ENCODE measurements at regions not wholly inside any gene's neighbourhood (a gene's known extent, or its start where the extent isn't known, plus 50 kb on each side); places are given as distances from the start of the nearest gene placed in this dataset.

- DNase-seq (ENCODE audit: extremely low spot score in 2 of 2), result no peak
Observed at GRCh38 chr20:22384978-22385377, 199.4 kb downstream of the FOXA2 start.

GRCh38 chr20:22383156-22383555 is 201.2 kb downstream of the FOXA2 start:
- no peaks in the 10 kb centered on the region for H3K4me1 ChIP-seq
- no peak overlapping the region for H3K4me3 ChIP-seq
- H3K36me3 ChIP-seq, result no peaks in the 10 kb centered on the region
- no peak for DNase-seq (ENCODE audit: extremely low spot score in 2 of 2)
- no peak overlapping the region for H3K27ac ChIP-seq
- TF ChIP-seq POLR2AphosphoS5 (IDR thresholded peaks at IDR 0.05; ENCODE audit: insufficient read depth in 1 of 2, low read depth in 1 of 2) (no peak), POLR2A (IDR thresholded peaks at IDR 0.05) (no peak), CTCF (IDR thresholded peaks at IDR 0.05) (no peak)
- H3K9me3 ChIP-seq, result no peaks in the 10 kb centered on the region
- intact Hi-C loops (cut with DNase I), result no loop called here
- no peaks in the 10 kb centered on the region for H3K27me3 ChIP-seq

More at GRCh38 chr20:22384978-22385377, 199.4 kb downstream of the FOXA2 start:
- TF ChIP-seq CTCF (IDR thresholded peaks at IDR 0.05) (no peak), POLR2AphosphoS5 (IDR thresholded peaks at IDR 0.05; ENCODE audit: insufficient read depth in 1 of 2, low read depth in 1 of 2) (no peak), POLR2A (IDR thresholded peaks at IDR 0.05) (no peak)
- Histone ChIP-seq H3K4me3 (no peak overlapping the region), H3K36me3 (no peaks in the 10 kb centered on the region), H3K27me3 (no peaks in the 10 kb centered on the region), H3K27ac (no peak overlapping the region), H3K9me3 (no peaks in the 10 kb centered on the region), H3K4me1 (no peaks in the 10 kb centered on the region)
- intact Hi-C loops (cut with DNase I), result no loop called here

GRCh38 chr20:22382742-22383141 is 201.6 kb downstream of the FOXA2 start:
- TF ChIP-seq CTCF (IDR thresholded peaks at IDR 0.05) (no peak), POLR2AphosphoS5 (IDR thresholded peaks at IDR 0.05; ENCODE audit: insufficient read depth in 1 of 2, low read depth in 1 of 2) (no peak), POLR2A (IDR thresholded peaks at IDR 0.05) (no peak)
- DNase-seq (ENCODE audit: extremely low spot score in 2 of 2), result no peak
- Histone ChIP-seq H3K9me3 (no peaks in the 10 kb centered on the region), H3K4me1 (no peaks in the 10 kb centered on the region), H3K27ac (no peak overlapping the region), H3K4me3 (no peak overlapping the region), H3K27me3 (no peaks in the 10 kb centered on the region), H3K36me3 (no peaks in the 10 kb centered on the region)
- intact Hi-C loops (cut with DNase I), result no loop called here

- Histone ChIP-seq H3K4me1 (no peaks in the 10 kb centered on the region), H3K9me3 (no peaks in the 10 kb centered on the region), H3K4me3 (no peak overlapping the region), H3K36me3 (no peaks in the 10 kb centered on the region), H3K27me3 (no peaks in the 10 kb centered on the region), H3K27ac (no peak overlapping the region)
- DNase-seq (ENCODE audit: extremely low spot score in 2 of 2), result no peak
- TF ChIP-seq CTCF (IDR thresholded peaks at IDR 0.05) (no peak), POLR2A (IDR thresholded peaks at IDR 0.05) (no peak), POLR2AphosphoS5 (IDR thresholded peaks at IDR 0.05; ENCODE audit: insufficient read depth in 1 of 2, low read depth in 1 of 2) (no peak)
- intact Hi-C loops (cut with DNase I), result no loop called here
Observed at GRCh38 chr20:22381812-22382416, 202.5 kb downstream of the FOXA2 start.

- TF ChIP-seq POLR2AphosphoS5 (IDR thresholded peaks at IDR 0.05; ENCODE audit: insufficient read depth in 1 of 2, low read depth in 1 of 2), result no peak
- TF ChIP-seq POLR2A (IDR thresholded peaks at IDR 0.05), result no peak
- no peak for TF ChIP-seq CTCF (IDR thresholded peaks at IDR 0.05)
- H3K9me3 ChIP-seq, result no peaks in the 10 kb centered on the region
- no peak overlapping the region for H3K27ac ChIP-seq
- H3K4me1 ChIP-seq, result no peaks in the 10 kb centered on the region
- no peaks in the 10 kb centered on the region for H3K27me3 ChIP-seq
- intact Hi-C loops (cut with DNase I), result no loop called here
- no peak for DNase-seq (ENCODE audit: extremely low spot score in 2 of 2)
- no peaks in the 10 kb centered on the region for H3K36me3 ChIP-seq
- no peak overlapping the region for H3K4me3 ChIP-seq
Observed at GRCh38 chr20:22379472-22379871, 204.9 kb downstream of the FOXA2 start.

Measured in vagina (tissue), 2 donors.